DOHH2 (cell line): ENCODE measurements at regions not wholly inside any gene's neighbourhood (a gene's known extent, or its start where the extent isn't known, plus 50 kb on each side); places are given as distances from the start of the nearest gene placed in this dataset.

ENCODE experiments used
- H3F3A ChIP-seq: fragments of 200-600 bp; sonication (generic), shearing (Covaris generic); 2 replicates; pipeline ENCODE4 v1.6.0; 2016; ENCODE audit warnings: antibody characterized with exemption, mild to moderate bottlenecking; ENCODE audit not compliant: control insufficient read depth, insufficient read depth
- H3K27ac ChIP-seq: fragments of 200-600 bp; sonication (generic); 2 replicates; pipeline ENCODE4 v1.5.1; 2014; ENCODE audit warnings: low read depth, mild to moderate bottlenecking, low read length, moderate library complexity
- H3K27me3 ChIP-seq: fragments of 200-600 bp; sonication (generic); 2 replicates; pipeline ENCODE4 v1.6.1; 2014; ENCODE audit warnings: mild to moderate bottlenecking, low read length, mixed read lengths; ENCODE audit not compliant: control insufficient read depth
- H3K36me3 ChIP-seq: fragments of 200-600 bp; sonication (generic); 2 replicates; pipeline ENCODE4 v1.6.1; 2014; ENCODE audit warnings: mild to moderate bottlenecking, low read length, moderate library complexity, mixed read lengths; ENCODE audit not compliant: control insufficient read depth
- H3K4me1 ChIP-seq: fragments of 200-600 bp; sonication (generic); 2 replicates; pipeline ENCODE4 v1.6.1; 2014; ENCODE audit warnings: mild to moderate bottlenecking, low read length, mixed read lengths; ENCODE audit not compliant: control insufficient read depth
- H3K4me2 ChIP-seq: fragments of 200-600 bp; sonication (generic); 2 replicates; pipeline ENCODE4 v1.6.0; 2014; ENCODE audit warnings: mild to moderate bottlenecking, low read length, moderate library complexity
- H3K4me3 ChIP-seq: fragments of 200-600 bp; sonication (generic); 2 replicates; pipeline ENCODE4 v1.5.1; 2014; ENCODE audit warnings: mild to moderate bottlenecking, low read length, mixed read lengths
- H3K79me2 ChIP-seq: fragments of 200-600 bp; sonication (generic); 2 replicates; pipeline ENCODE4 v1.6.1; 2014; ENCODE audit warnings: mild to moderate bottlenecking, low read length, mixed read lengths; ENCODE audit not compliant: control insufficient read depth
- H3K9me2 ChIP-seq: fragments of 200-600 bp; sonication (generic); replicated peaks from 2 replicates; pipeline ENCODE4 v1.6.1; 2014; ENCODE audit warnings: mild to moderate bottlenecking, low read length, mixed read lengths; ENCODE audit not compliant: control insufficient read depth
- H3K9me3 ChIP-seq: fragments of 200-600 bp; sonication (generic); 2 replicates; pipeline ENCODE4 v1.6.1; 2014; ENCODE audit warnings: antibody characterized with exemption, low read length, mixed read lengths; ENCODE audit not compliant: control insufficient read depth, insufficient read depth
- H4K20me1 ChIP-seq: fragments of 200-600 bp; sonication (generic); 2 replicates; pipeline ENCODE4 v1.6.0; 2014; ENCODE audit warnings: low read depth, mild to moderate bottlenecking, antibody characterized with exemption, low read length, moderate library complexity; ENCODE audit not compliant: control insufficient read depth, insufficient read depth
- EZH2phosphoT487 ChIP-seq: fragments of 200-600 bp; sonication (generic); IDR thresholded peaks from 2 replicates; pipeline ENCODE4 v1.6.1; 2017; ENCODE audit warnings: borderline replicate concordance, mild to moderate bottlenecking, antibody characterized with exemption, low read length, moderate library complexity, mixed read lengths
- TF ChIP-seq, protein P1 (sequence below): fragments of 200-600 bp; sonication (generic); IDR thresholded peaks from one replicate; pipeline ENCODE4 v1.5.1; 2014; ENCODE audit warnings: antibody characterized with exemption, mild to moderate bottlenecking, low read depth, low read length; ENCODE audit not compliant: poor library complexity, severe bottlenecking

GRCh38 chr5:56511326-56511841 lies 278.3 kb upstream of the ANKRD55 start:
- no peaks in the 10 kb centered on the region for H3K36me3 ChIP-seq
- H3K4me3 ChIP-seq: no peak overlapping the region
- H3K27me3 ChIP-seq: no peaks in the 10 kb centered on the region
- H3K4me2 ChIP-seq: no peak overlapping the region
- H3K27ac ChIP-seq: no peak overlapping the region
- H4K20me1 ChIP-seq: no peaks in the 10 kb centered on the region
- H3K4me1 ChIP-seq: peaks cover 4% of the 10 kb centered on the region
- no peaks in the 10 kb centered on the region for H3K9me3 ChIP-seq
- TF ChIP-seq, protein P1, sequence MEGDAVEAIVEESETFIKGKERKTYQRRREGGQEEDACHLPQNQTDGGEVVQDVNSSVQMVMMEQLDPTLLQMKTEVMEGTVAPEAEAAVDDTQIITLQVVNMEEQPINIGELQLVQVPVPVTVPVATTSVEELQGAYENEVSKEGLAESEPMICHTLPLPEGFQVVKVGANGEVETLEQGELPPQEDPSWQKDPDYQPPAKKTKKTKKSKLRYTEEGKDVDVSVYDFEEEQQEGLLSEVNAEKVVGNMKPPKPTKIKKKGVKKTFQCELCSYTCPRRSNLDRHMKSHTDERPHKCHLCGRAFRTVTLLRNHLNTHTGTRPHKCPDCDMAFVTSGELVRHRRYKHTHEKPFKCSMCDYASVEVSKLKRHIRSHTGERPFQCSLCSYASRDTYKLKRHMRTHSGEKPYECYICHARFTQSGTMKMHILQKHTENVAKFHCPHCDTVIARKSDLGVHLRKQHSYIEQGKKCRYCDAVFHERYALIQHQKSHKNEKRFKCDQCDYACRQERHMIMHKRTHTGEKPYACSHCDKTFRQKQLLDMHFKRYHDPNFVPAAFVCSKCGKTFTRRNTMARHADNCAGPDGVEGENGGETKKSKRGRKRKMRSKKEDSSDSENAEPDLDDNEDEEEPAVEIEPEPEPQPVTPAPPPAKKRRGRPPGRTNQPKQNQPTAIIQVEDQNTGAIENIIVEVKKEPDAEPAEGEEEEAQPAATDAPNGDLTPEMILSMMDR: no peak
- TF ChIP-seq EZH2phosphoT487: no peak
- no peaks in the 10 kb centered on the region for H3K9me2 ChIP-seq
- no peaks in the 10 kb centered on the region for H3K79me2 ChIP-seq
- no peaks in the 10 kb centered on the region for H3F3A ChIP-seq

DNA sequence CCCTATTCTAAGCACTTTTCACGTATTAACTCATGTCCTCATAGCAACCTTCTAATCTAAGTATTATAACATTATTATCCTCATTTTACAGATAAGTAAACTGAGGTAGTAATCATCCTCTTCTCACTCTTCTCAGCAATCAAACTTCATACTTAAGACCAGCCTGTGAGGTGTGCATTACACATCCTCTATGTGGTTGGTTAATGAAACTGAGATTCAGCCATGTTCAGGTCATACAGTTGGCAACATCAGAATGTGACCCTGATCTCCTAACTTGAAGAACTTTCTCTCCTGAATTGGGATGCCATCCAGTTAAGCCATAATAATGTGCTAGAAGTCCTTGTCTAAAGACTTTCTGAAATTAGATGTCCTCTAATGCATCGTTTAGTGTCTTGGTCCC lies 275.1 kb upstream of the ANKRD55 start:
- H3K4me2 ChIP-seq: no peak overlapping the region
- no peak for TF ChIP-seq EZH2phosphoT487
- TF ChIP-seq, protein P1: no peak
- H3K79me2 ChIP-seq: no peaks in the 10 kb centered on the region
- H3K4me3 ChIP-seq: no peak overlapping the region
- H3K27me3 ChIP-seq: no peaks in the 10 kb centered on the region
- no peak overlapping the region for H3K27ac ChIP-seq
- H3K9me3 ChIP-seq: no peaks in the 10 kb centered on the region
- no peaks in the 10 kb centered on the region for H4K20me1 ChIP-seq
- no peaks in the 10 kb centered on the region for H3F3A ChIP-seq
- no peaks in the 10 kb centered on the region for H3K9me2 ChIP-seq
- no peaks in the 10 kb centered on the region for H3K36me3 ChIP-seq
- peaks cover 4% of the 10 kb centered on the region for H3K4me1 ChIP-seq

- no peak for TF ChIP-seq EZH2phosphoT487
- TF ChIP-seq, protein P1: no peak
- Histone ChIP-seq H3K27ac (no peak overlapping the region), H3K4me1 (peaks cover 8% of the 10 kb centered on the region), H3K27me3 (no peaks in the 10 kb centered on the region), H3K4me2 (no peak overlapping the region), H3F3A (no peaks in the 10 kb centered on the region), H3K9me2 (no peaks in the 10 kb centered on the region), H4K20me1 (no peaks in the 10 kb centered on the region), H3K9me3 (no peaks in the 10 kb centered on the region), H3K4me3 (no peak overlapping the region), H3K36me3 (no peaks in the 10 kb centered on the region), H3K79me2 (no peaks in the 10 kb centered on the region)
Observed at GRCh38 chr5:56507351-56507930, 274.3 kb upstream of the ANKRD55 start.
